Neuronal stem cell (in vitro differentiated cells): ENCODE measurements at regions not wholly inside any gene's neighbourhood (a gene's known extent, or its start where the extent isn't known, plus 50 kb on each side); places are given as distances from the start of the nearest gene placed in this dataset.

Experiments
- DNase-seq: peaks from one replicate; pipeline ENCODE4 v3.0.0-alpha.2; 2013; ENCODE audit warnings: low spot score
- H2AFZ ChIP-seq: one replicate; pipeline ENCODE4 v1.6.1; 2013; ENCODE audit warnings: mild to moderate bottlenecking, low read length, inconsistent platforms
- H2AK5ac ChIP-seq: 2 replicates; pipeline ENCODE4 v1.6.1; 2013; ENCODE audit warnings: low read depth, mild to moderate bottlenecking, inconsistent platforms, low read length, moderate library complexity, mixed read lengths
- H2BK120ac ChIP-seq: 2 replicates; pipeline ENCODE4 v1.6.1; 2013; ENCODE audit warnings: low read depth, mild to moderate bottlenecking, inconsistent platforms, low read length, moderate library complexity, mixed read lengths
- H2BK12ac ChIP-seq: one replicate; pipeline ENCODE4 v1.6.1; 2013; ENCODE audit warnings: low read length, inconsistent platforms
- H2BK15ac ChIP-seq: 2 replicates; pipeline ENCODE4 v1.6.1; 2013; ENCODE audit warnings: mild to moderate bottlenecking, low read length, inconsistent platforms, mixed read lengths
- H2BK5ac ChIP-seq: one replicate; pipeline ENCODE4 v1.6.1; 2013; ENCODE audit warnings: inconsistent platforms, mild to moderate bottlenecking, low read length, moderate library complexity
- H3K14ac ChIP-seq: one replicate; pipeline ENCODE4 v1.6.1; 2013; ENCODE audit warnings: low read length, inconsistent platforms
- H3K18ac ChIP-seq: 2 replicates; pipeline ENCODE4 v1.6.1; 2013; ENCODE audit warnings: low read length, inconsistent platforms
- H3K23ac ChIP-seq: 2 replicates; pipeline ENCODE4 v1.6.1; 2013; ENCODE audit warnings: low read depth, mild to moderate bottlenecking, mixed read lengths, low read length, inconsistent platforms; ENCODE audit not compliant: poor library complexity
- H3K27ac ChIP-seq: replicated peaks from 3 replicates; pipeline ENCODE4 v1.5.1; 2013; ENCODE audit warnings: low read length, inconsistent platforms
- H3K27me3 ChIP-seq, 3 experiments: 2 replicates each; pipeline ENCODE4 v1.6.1; 2013; ENCODE audit warnings: low read length in 3 of 3, mild to moderate bottlenecking in 2 of 3, inconsistent platforms in 1 of 3, low read depth in 1 of 3, mixed read lengths in 1 of 3, moderate library complexity in 1 of 3; ENCODE audit not compliant: control insufficient read depth in 3 of 3, insufficient read depth in 3 of 3
- H3K36me3 ChIP-seq, 2 donors: replicated peaks in 1 of 2; 2 replicates each; pipeline ENCODE4 v1.6.1; 2013; ENCODE audit warnings: low read length in 2 of 2; ENCODE audit not compliant: control insufficient read depth in 2 of 2, insufficient read depth in 2 of 2
- H3K4ac ChIP-seq: 2 replicates; pipeline ENCODE4 v1.6.1; 2013; ENCODE audit warnings: inconsistent platforms, mild to moderate bottlenecking, low read length, moderate library complexity
- H3K4me1 ChIP-seq, 2 donors: 1 replicate in 1 of 2; 2 replicates in 1 of 2; pipeline ENCODE4 v1.6.1; 2013; ENCODE audit warnings: low read length in 2 of 2, low read depth in 1 of 2; ENCODE audit not compliant: control insufficient read depth in 2 of 2, insufficient read depth in 1 of 2
- H3K4me2 ChIP-seq: one replicate; pipeline ENCODE4 v1.6.1; 2013; ENCODE audit warnings: mild to moderate bottlenecking, low read length, inconsistent platforms; ENCODE audit not compliant: insufficient read depth, poor library complexity, severe bottlenecking
- H3K4me3 ChIP-seq, 2 donors: 2 replicates each; pipeline ENCODE4 v1.5.1; 2013; ENCODE audit warnings: low read length in 2 of 2, mild to moderate bottlenecking in 2 of 2, inconsistent platforms in 1 of 2, moderate library complexity in 1 of 2
- H3K79me1 ChIP-seq: one replicate; pipeline ENCODE4 v1.6.1; 2013; ENCODE audit warnings: low read depth, mild to moderate bottlenecking, inconsistent platforms, low read length, moderate library complexity
- H3K9ac ChIP-seq: one replicate; pipeline ENCODE4 v1.6.1; 2013; ENCODE audit warnings: mild to moderate bottlenecking, low read depth, low read length, inconsistent platforms; ENCODE audit not compliant: poor library complexity
- H3K9me3 ChIP-seq, 2 donors: replicated peaks in 1 of 2; 2 replicates each; pipeline versions ENCODE3 to v1.6.1; 2013; ENCODE audit warnings: low read length in 2 of 2, mild to moderate bottlenecking in 2 of 2, inconsistent platforms in 1 of 2, low read depth in 1 of 2, mixed read lengths in 1 of 2, moderate library complexity in 1 of 2; ENCODE audit not compliant: control insufficient read depth in 2 of 2, insufficient read depth in 1 of 2
- H4K8ac ChIP-seq: one replicate; pipeline ENCODE4 v1.6.1; 2013; ENCODE audit warnings: low read depth, mild to moderate bottlenecking, inconsistent platforms, low read length, moderate library complexity
- H4K91ac ChIP-seq: one replicate; pipeline ENCODE4 v1.6.1; 2013; ENCODE audit warnings: low read length, low read depth, mild to moderate bottlenecking, inconsistent platforms; ENCODE audit not compliant: poor library complexity
- WGBS, 2 donors: extraction: QIAGEN DNeasy Blood & Tissue Kit; methylation state at CpG; one replicate each; pipeline ENCODE4 v1.1.7; 2013; ENCODE audit warnings: missing lambda C conversion rate in 2 of 2, mixed read lengths in 1 of 2; ENCODE audit not compliant: insufficient read length in 2 of 2, insufficient replicate concordance in 1 of 2; ENCODE audit errors: extremely low coverage in 2 of 2; 5-methylcytosine and 5-hydroxymethylcytosine counted together

GRCh38 chr20:48317578-48317977 is 510.2 kb downstream of the PREX1 start:
- Histone ChIP-seq H2BK120ac (no peak overlapping the region), H3K4ac (no peak overlapping the region), H3K79me1 (no peaks in the 10 kb centered on the region), H3K4me1 (no peaks in the 10 kb centered on the region), H3K36me3 (no peaks in the 10 kb centered on the region), H2BK12ac (no peak overlapping the region), H3K9me3 (no peaks in the 10 kb centered on the region), H3K27ac (no peak overlapping the region), H3K18ac (no peak overlapping the region), H3K9ac (no peak overlapping the region), H4K91ac (no peak overlapping the region), H3K23ac (no peak overlapping the region), H2BK15ac (no peak overlapping the region), H4K8ac (no peak overlapping the region), H3K4me3 (no peak overlapping the region), H3K27me3 (peaks cover 0 to 21% (median 0%) of the 10 kb centered on the region in 3 experiments), H2BK5ac (no peak overlapping the region), H3K4me2 (no peak overlapping the region), H2AFZ (no peak overlapping the region), H2AK5ac (peak overlapping the region; percentile 47), H3K14ac (no peak overlapping the region)
- no peak for DNase-seq
- WGBS, 2 donors, result no CpG with 5 or more reads among the region's 6 CpGs

GRCh38 chr20:48314925-48315592 is 512.7 kb downstream of the PREX1 start:
- no peak overlapping the region for H3K23ac ChIP-seq
- no peaks in the 10 kb centered on the region for H3K9me3 ChIP-seq
- no peak overlapping the region for H4K8ac ChIP-seq
- peaks cover 0 to 31% (median 0%) of the 10 kb centered on the region in 3 experiments for H3K27me3 ChIP-seq
- no peaks in the 10 kb centered on the region for H3K36me3 ChIP-seq
- H3K27ac ChIP-seq, result no peak overlapping the region
- H3K4ac ChIP-seq, result no peak overlapping the region
- H3K79me1 ChIP-seq, result no peaks in the 10 kb centered on the region
- H2AK5ac ChIP-seq, result peak overlapping the region; percentile 51
- H3K4me2 ChIP-seq, result no peak overlapping the region
- no CpG with 5 or more reads among the region's 6 CpGs for WGBS, 2 donors
- no peak overlapping the region for H3K14ac ChIP-seq
- H3K4me1 ChIP-seq, result no peaks in the 10 kb centered on the region
- no peak overlapping the region for H2BK12ac ChIP-seq
- no peak overlapping the region for H4K91ac ChIP-seq
- H2AFZ ChIP-seq, result peak overlapping the region; percentile 49
- no peak overlapping the region for H2BK15ac ChIP-seq
- no peak overlapping the region for H2BK120ac ChIP-seq
- DNase-seq, result no peak
- H2BK5ac ChIP-seq, result no peak overlapping the region
- no peak overlapping the region for H3K9ac ChIP-seq
- no peak overlapping the region for H3K4me3 ChIP-seq
- H3K18ac ChIP-seq, result no peak overlapping the region

- H4K8ac ChIP-seq, result no peak overlapping the region
- H3K23ac ChIP-seq, result no peak overlapping the region
- H4K91ac ChIP-seq, result no peak overlapping the region
- H2BK12ac ChIP-seq, result no peak overlapping the region
- H3K4me1 ChIP-seq, result peaks cover 0 to 1% of the 10 kb centered on the region in 2 donors
- no peak overlapping the region for H2BK15ac ChIP-seq
- H3K9ac ChIP-seq, result no peak overlapping the region
- DNase-seq, result no peak
- no peak overlapping the region for H2AFZ ChIP-seq
- no peak overlapping the region for H2AK5ac ChIP-seq
- H3K79me1 ChIP-seq, result no peaks in the 10 kb centered on the region
- no peak overlapping the region for H3K4ac ChIP-seq
- H3K27me3 ChIP-seq, result peaks cover 0 to 34% (median 0%) of the 10 kb centered on the region in 3 experiments
- no peak overlapping the region for H3K18ac ChIP-seq
- H3K27ac ChIP-seq, result no peak overlapping the region
- H3K4me2 ChIP-seq, result no peak overlapping the region
- no peak overlapping the region for H2BK120ac ChIP-seq
- H3K14ac ChIP-seq, result no peak overlapping the region
- no peaks in the 10 kb centered on the region for H3K36me3 ChIP-seq
- H2BK5ac ChIP-seq, result no peak overlapping the region
- no CpG with 5 or more reads among the region's 4 CpGs for WGBS, 2 donors
- H3K4me3 ChIP-seq, result no peak overlapping the region
- no peaks in the 10 kb centered on the region for H3K9me3 ChIP-seq
Measured at GRCh38 chr20:48313324-48313723, 514.5 kb downstream of the PREX1 start.

- Histone ChIP-seq H3K27ac (no peak overlapping the region), H3K27me3 (peaks cover 0 to 25% (median 0%) of the 10 kb centered on the region in 3 experiments), H3K23ac (no peak overlapping the region), H3K4me2 (no peak overlapping the region), H2BK5ac (no peak overlapping the region), H3K36me3 (no peaks in the 10 kb centered on the region), H2BK15ac (no peak overlapping the region), H2AK5ac (no peak overlapping the region), H2AFZ (no peak overlapping the region), H2BK12ac (no peak overlapping the region), H3K79me1 (no peaks in the 10 kb centered on the region), H3K9ac (no peak overlapping the region), H3K4me1 (peaks cover 0 to 1% of the 10 kb centered on the region in 2 donors), H4K91ac (no peak overlapping the region), H2BK120ac (no peak overlapping the region), H3K18ac (no peak overlapping the region), H3K14ac (no peak overlapping the region), H3K4ac (no peak overlapping the region), H3K9me3 (no peaks in the 10 kb centered on the region), H4K8ac (no peak overlapping the region), H3K4me3 (no peak overlapping the region)
- no peak for DNase-seq
- no CpG with 5 or more reads among the region's 2 CpGs for WGBS, 2 donors
Measured at GRCh38 chr20:48311956-48312355, 515.8 kb downstream of the PREX1 start.
